GM23248 (cell line): ENCODE measurements at regions not wholly inside any gene's neighbourhood (a gene's known extent, or its start where the extent isn't known, plus 50 kb on each side); places are given as distances from the start of the nearest gene placed in this dataset.

ENCODE experiments used
- DNase-seq: peaks from one replicate; pipeline ENCODE4 v3.0.0-alpha.2; 2015
- H2AFZ ChIP-seq: fragments of 200-600 bp; sonication (generic); 2 replicates; pipeline ENCODE4 v1.6.1; 2016; ENCODE audit warnings: antibody characterized with exemption
- H3F3A ChIP-seq: fragments of 200-600 bp; sonication (generic); 2 replicates; pipeline ENCODE4 v1.6.1; 2016; ENCODE audit warnings: mild to moderate bottlenecking, antibody characterized with exemption, mixed run types; ENCODE audit not compliant: insufficient read depth
- H3K27ac ChIP-seq: fragments of 200-600 bp; sonication (generic); 2 replicates; pipeline ENCODE4 v1.5.1; 2016; ENCODE audit warnings: mild to moderate bottlenecking
- H3K27me3 ChIP-seq: fragments of 200-600 bp; sonication (generic); replicated peaks from 2 replicates; pipeline ENCODE4 v1.6.1; 2016; ENCODE audit warnings: mild to moderate bottlenecking; ENCODE audit not compliant: insufficient read depth
- H3K36me3 ChIP-seq: fragments of 200-600 bp; sonication (generic); 2 replicates; pipeline ENCODE4 v1.6.1; 2016; ENCODE audit warnings: low read depth, mild to moderate bottlenecking
- H3K4me1 ChIP-seq: fragments of 200-600 bp; sonication (generic); 2 replicates; pipeline ENCODE4 v1.6.1; 2016; ENCODE audit warnings: mild to moderate bottlenecking; ENCODE audit not compliant: insufficient read depth
- H3K4me2 ChIP-seq: fragments of 200-600 bp; sonication (generic); one replicate; pipeline ENCODE4 v1.6.1; 2016; ENCODE audit warnings: mild to moderate bottlenecking; ENCODE audit not compliant: unreplicated experiment
- H3K4me3 ChIP-seq: fragments of 200-600 bp; sonication (generic); 2 replicates; pipeline ENCODE4 v1.5.1; 2016; ENCODE audit warnings: mild to moderate bottlenecking
- H3K79me2 ChIP-seq: fragments of 200-600 bp; sonication (generic); 2 replicates; pipeline ENCODE4 v1.6.1; 2016; ENCODE audit warnings: mild to moderate bottlenecking; ENCODE audit not compliant: insufficient read depth
- H3K9ac ChIP-seq: fragments of 200-600 bp; sonication (generic); 2 replicates; pipeline ENCODE4 v1.6.1; 2016; ENCODE audit warnings: mild to moderate bottlenecking
- H3K9me2 ChIP-seq: fragments of 200-600 bp; sonication (generic); 2 replicates; pipeline ENCODE4 v1.6.1; 2016; ENCODE audit warnings: mixed run types, mild to moderate bottlenecking, moderate library complexity; ENCODE audit not compliant: insufficient read depth
- H3K9me3 ChIP-seq: fragments of 200-600 bp; sonication (generic); one replicate; pipeline ENCODE4 v1.6.1; 2017; ENCODE audit warnings: low read depth
- H4K20me1 ChIP-seq: fragments of 200-600 bp; sonication (generic); 2 replicates; pipeline ENCODE4 v1.6.0; 2016; ENCODE audit not compliant: insufficient read depth
- EZH2 ChIP-seq: fragments of 200-600 bp; sonication (generic); IDR thresholded peaks from 2 replicates; pipeline ENCODE4 v1.6.1; 2018; ENCODE audit warnings: antibody characterized with exemption, mild to moderate bottlenecking; ENCODE audit not compliant: insufficient read depth, poor library complexity, severe bottlenecking
- EZH2phosphoT487 ChIP-seq: fragments of 200-600 bp; sonication (generic); IDR thresholded peaks from 2 replicates; pipeline ENCODE4 v1.6.1; 2018; ENCODE audit warnings: antibody characterized with exemption, moderate library complexity, mild to moderate bottlenecking, low read depth; ENCODE audit not compliant: insufficient read depth
- WGBS, 2 experiments: methylation state at CpG; one replicate each; pipeline ENCODE4 v1.1.6; 2015 to 2017; ENCODE audit warnings: low lambda C conversion rate in 2 of 2, low coverage in 1 of 2; ENCODE audit errors: missing lambda C conversion rate in 2 of 2; 5-methylcytosine and 5-hydroxymethylcytosine counted together
- in situ Hi-C: fragments of 300-500 bp; cut with MboI; formaldehyde crosslinking; loops from 2 replicates; pipeline ENCODE4 v1.15.0; 2020

- no peaks in the 10 kb centered on the region for H4K20me1 ChIP-seq
- H3K4me3 ChIP-seq: no peak overlapping the region
- peaks cover 35% of the 10 kb centered on the region for H3K4me1 ChIP-seq
- H3F3A ChIP-seq: peaks cover 32% of the 10 kb centered on the region
- no peak overlapping the region for H3K4me2 ChIP-seq
- in situ Hi-C loops: no loop called here
- no peaks in the 10 kb centered on the region for H3K9me3 ChIP-seq
- no peaks in the 10 kb centered on the region for H3K27me3 ChIP-seq
- no peaks in the 10 kb centered on the region for H3K36me3 ChIP-seq
- H3K9ac ChIP-seq: no peak overlapping the region
- H3K79me2 ChIP-seq: no peaks in the 10 kb centered on the region
- H2AFZ ChIP-seq: no peak overlapping the region
- DNase-seq: no peak
- no peaks in the 10 kb centered on the region for H3K9me2 ChIP-seq
- TF ChIP-seq EZH2 (no peak), EZH2phosphoT487 (no peak)
- H3K27ac ChIP-seq: no peak overlapping the region
- 96 to 97% methylated on average over 7 of the region's 7 CpGs for WGBS, 2 experiments
Observed at GRCh38 chr15:100730655-100731266, 128.4 kb downstream of the ASB7 start.

- Histone ChIP-seq H3K9me3 (no peaks in the 10 kb centered on the region), H3K9me2 (no peaks in the 10 kb centered on the region), H3K9ac (no peak overlapping the region; the same call in 1 of the 2 replicates), H2AFZ (no peak overlapping the region), H3K27ac (peak overlapping the region; percentile 92), H3F3A (peaks cover 32% of the 10 kb centered on the region), H3K4me1 (peaks cover 32% of the 10 kb centered on the region), H4K20me1 (no peaks in the 10 kb centered on the region), H3K4me3 (no peak overlapping the region), H3K27me3 (no peaks in the 10 kb centered on the region), H3K4me2 (no peak overlapping the region), H3K79me2 (no peaks in the 10 kb centered on the region), H3K36me3 (no peaks in the 10 kb centered on the region)
- no peak for TF ChIP-seq EZH2
- no peak for TF ChIP-seq EZH2phosphoT487
- DNase-seq: no peak
- in situ Hi-C loops: no loop called here
- WGBS, 2 experiments: 60 to 65% methylated on average over 9 to 10 of the region's 10 CpGs
Observed at GRCh38 chr15:100731267-100732152, 129.1 kb downstream of the ASB7 start.

DNA sequence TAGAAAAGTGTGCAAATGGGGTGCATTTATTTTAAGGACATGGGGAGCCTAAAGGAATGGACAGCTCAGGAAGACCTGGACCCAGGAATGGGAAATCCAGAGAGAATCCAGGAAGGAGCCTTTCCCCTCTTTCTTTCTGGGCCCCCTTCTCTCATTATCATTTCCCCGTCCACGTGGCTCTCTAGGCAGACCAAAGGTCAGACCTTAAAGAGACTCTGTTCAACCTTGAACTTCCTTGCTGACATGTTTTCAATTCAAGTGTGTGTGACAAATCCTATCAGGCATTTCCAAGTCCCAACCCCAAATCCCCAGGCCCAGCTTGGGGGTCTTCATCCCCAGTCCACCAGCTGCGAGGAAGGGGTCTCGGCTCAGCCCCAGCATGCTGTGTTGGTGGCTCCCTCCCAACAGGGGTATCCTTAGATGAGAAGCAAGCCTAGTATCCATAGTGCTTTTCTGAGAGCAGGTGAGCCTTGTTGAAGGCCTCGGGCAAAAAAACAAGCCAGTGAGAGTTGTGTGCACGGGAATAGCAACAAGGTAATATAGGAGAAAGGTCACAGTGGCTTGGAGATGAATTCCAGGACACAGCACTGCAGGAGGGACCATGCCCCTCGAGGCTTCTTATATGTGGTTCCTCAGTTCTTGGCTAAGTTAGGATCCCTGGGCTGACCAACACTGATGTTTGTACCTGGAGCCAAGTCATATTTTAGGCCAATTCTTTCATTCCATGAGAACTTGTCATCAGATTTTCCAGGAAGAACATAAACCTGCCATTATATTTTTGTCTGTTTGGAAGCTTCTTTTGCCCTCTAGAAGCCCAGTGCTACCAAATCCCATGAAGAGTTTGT is 130.0 kb downstream of the ASB7 start:
- Histone ChIP-seq H3K79me2 (no peaks in the 10 kb centered on the region), H3K9ac (peak overlapping the region; percentile 57), H2AFZ (peak overlapping the region; percentile 62), H3K9me3 (no peaks in the 10 kb centered on the region), H3F3A (peaks cover 32% of the 10 kb centered on the region), H3K27ac (peak overlapping the region; percentile 92), H3K4me2 (peak overlapping the region; percentile 45), H3K4me1 (peaks cover 32% of the 10 kb centered on the region), H4K20me1 (no peaks in the 10 kb centered on the region), H3K27me3 (no peaks in the 10 kb centered on the region), H3K4me3 (peak overlapping the region; percentile 20; the same call in 1 of the 2 replicates), H3K9me2 (no peaks in the 10 kb centered on the region), H3K36me3 (no peaks in the 10 kb centered on the region)
- in situ Hi-C loops: no loop called here
- peak; percentile 69 for DNase-seq
- TF ChIP-seq EZH2phosphoT487 (no peak), EZH2 (no peak)
- WGBS, 2 experiments: 63 to 67% methylated on average over 7 of the region's 7 CpGs
